NCI-H2029 treated with DMSO at 0.1 percent for 48 hours (cell line): ENCODE measurements at regions not wholly inside any gene's neighbourhood (a gene's known extent, or its start where the extent isn't known, plus 50 kb on each side); places are given as distances from the start of the nearest gene placed in this dataset.

ENCODE experiments used
- DNase-seq: peaks from one replicate; lab custom pipeline; 2025; lab: John Stamatoyannopoulos, UW

- no peak for DNase-seq
Observed at GRCh38 chr2:5236249-5236648, 455.9 kb upstream of the SOX11 start.

- no peak for DNase-seq
Observed at GRCh38 chr2:5242751-5243150, 449.4 kb upstream of the SOX11 start.

- no peak for DNase-seq
Observed at GRCh38 chr2:5250482-5250881, 441.7 kb upstream of the SOX11 start.

- no peak for DNase-seq
Observed at GRCh38 chr2:5253263-5253662, 438.9 kb upstream of the SOX11 start.

- DNase-seq, result no peak
Observed at GRCh38 chr2:5254791-5255332, 437.3 kb upstream of the SOX11 start.

GRCh38 chr2:5263291-5263690 is 428.9 kb upstream of the SOX11 start:
- no peak for DNase-seq

GRCh38 chr2:5264361-5264760 is 427.8 kb upstream of the SOX11 start:
- no peak for DNase-seq

- no peak for DNase-seq
Observed at GRCh38 chr2:5285061-5285460, 407.1 kb upstream of the SOX11 start.

- DNase-seq, result no peak
Observed at GRCh38 chr2:5285872-5286769, 406.1 kb upstream of the SOX11 start.

GRCh38 chr2:5287558-5288334 is 404.4 kb upstream of the SOX11 start:
- no peak for DNase-seq

GRCh38 chr2:5290900-5291546 is 401.2 kb upstream of the SOX11 start:
- no peak for DNase-seq

GRCh38 chr2:5304640-5305039 is 387.5 kb upstream of the SOX11 start:
- no peak for DNase-seq

- no peak for DNase-seq
Observed at GRCh38 chr2:5315041-5315440, 377.1 kb upstream of the SOX11 start.

- peak; percentile 25 for DNase-seq
Observed at GRCh38 chr2:5315512-5315911, 376.7 kb upstream of the SOX11 start.

GRCh38 chr2:5316001-5316490 is 376.1 kb upstream of the SOX11 start:
- DNase-seq, result no peak

GRCh38 chr2:5319493-5319892 is 372.7 kb upstream of the SOX11 start:
- peak; percentile 6 for DNase-seq

- DNase-seq, result no peak
Observed at GRCh38 chr2:5322396-5322795, 369.8 kb upstream of the SOX11 start.

- DNase-seq, result no peak
Observed at GRCh38 chr2:5325523-5325922, 366.7 kb upstream of the SOX11 start.

GRCh38 chr2:5328826-5329225 is 363.4 kb upstream of the SOX11 start:
- no peak for DNase-seq

- DNase-seq, result no peak
Observed at GRCh38 chr2:5329763-5330162, 362.4 kb upstream of the SOX11 start.

- no peak for DNase-seq
Observed at GRCh38 chr2:5330961-5331360, 361.2 kb upstream of the SOX11 start.

GRCh38 chr2:5332925-5333324 is 359.3 kb upstream of the SOX11 start:
- DNase-seq, result no peak
